HL-60 (cell line): ENCODE measurements at regions not wholly inside any gene's neighbourhood (a gene's known extent, or its start where the extent isn't known, plus 50 kb on each side); places are given as distances from the start of the nearest gene placed in this dataset.

Experiments
- POLR2AphosphoS5 ChIP-seq: IDR thresholded peaks from 2 replicates; pipeline ENCODE4 v1.6.1; 2012; ENCODE audit warnings: low read depth
- TF ChIP-seq, protein P1 (sequence below): IDR thresholded peaks from one replicate; pipeline ENCODE4 v1.5.1; 2011; ENCODE audit warnings: low read length, control low read depth, inconsistent platforms; ENCODE audit not compliant: insufficient read depth

GRCh38 chr13:22271903-22272302, 601.0 kb downstream of the FGF9 start:
- TF ChIP-seq, protein P1, sequence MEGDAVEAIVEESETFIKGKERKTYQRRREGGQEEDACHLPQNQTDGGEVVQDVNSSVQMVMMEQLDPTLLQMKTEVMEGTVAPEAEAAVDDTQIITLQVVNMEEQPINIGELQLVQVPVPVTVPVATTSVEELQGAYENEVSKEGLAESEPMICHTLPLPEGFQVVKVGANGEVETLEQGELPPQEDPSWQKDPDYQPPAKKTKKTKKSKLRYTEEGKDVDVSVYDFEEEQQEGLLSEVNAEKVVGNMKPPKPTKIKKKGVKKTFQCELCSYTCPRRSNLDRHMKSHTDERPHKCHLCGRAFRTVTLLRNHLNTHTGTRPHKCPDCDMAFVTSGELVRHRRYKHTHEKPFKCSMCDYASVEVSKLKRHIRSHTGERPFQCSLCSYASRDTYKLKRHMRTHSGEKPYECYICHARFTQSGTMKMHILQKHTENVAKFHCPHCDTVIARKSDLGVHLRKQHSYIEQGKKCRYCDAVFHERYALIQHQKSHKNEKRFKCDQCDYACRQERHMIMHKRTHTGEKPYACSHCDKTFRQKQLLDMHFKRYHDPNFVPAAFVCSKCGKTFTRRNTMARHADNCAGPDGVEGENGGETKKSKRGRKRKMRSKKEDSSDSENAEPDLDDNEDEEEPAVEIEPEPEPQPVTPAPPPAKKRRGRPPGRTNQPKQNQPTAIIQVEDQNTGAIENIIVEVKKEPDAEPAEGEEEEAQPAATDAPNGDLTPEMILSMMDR = no peak
- no peak for TF ChIP-seq POLR2AphosphoS5
